Testis (tissue), 2 donors: ENCODE measurements at regions not wholly inside any gene's neighbourhood (a gene's known extent, or its start where the extent isn't known, plus 50 kb on each side); places are given as distances from the start of the nearest gene placed in this dataset.

Source experiments
- DNase-seq: peaks from one replicate; pipeline ENCODE4 v3.0.0-alpha.2; 2019
- H3K27ac ChIP-seq, 2 donors: fragments of 200-600 bp; sonication (generic); one replicate each; pipeline ENCODE4 v1.5.1; 2019
- H3K27me3 ChIP-seq: fragments of 200-600 bp; sonication (generic); one replicate; pipeline ENCODE4 v1.5.1; 2019
- H3K36me3 ChIP-seq: fragments of 200-600 bp; sonication (generic); one replicate; pipeline ENCODE4 v1.5.1; 2017; ENCODE audit warnings: low read depth; ENCODE audit errors: missing control alignments
- H3K4me1 ChIP-seq: fragments of 200-600 bp; sonication (generic); one replicate; pipeline ENCODE4 v1.5.1; 2019
- H3K4me3 ChIP-seq, 2 donors: fragments of 200-600 bp; sonication (generic); one replicate each; pipeline ENCODE4 v1.5.1; 2017 to 2019
- H3K9me3 ChIP-seq: fragments of 200-600 bp; sonication (generic); one replicate; pipeline ENCODE4 v1.5.1; 2017
- POLR2A ChIP-seq: fragments of 450-650 bp; IDR thresholded peaks from one replicate; pipeline ENCODE4 v1.6.1; 2017; ENCODE audit warnings: antibody characterized with exemption, mild to moderate bottlenecking, moderate library complexity
- WGBS, 2 donors: methylation state at CpG; one replicate each; pipeline ENCODE4 v1.1.5; 2018; 5-methylcytosine and 5-hydroxymethylcytosine counted together
- intact Hi-C: fragments of 100-400 bp; cut with DNase I; formaldehyde crosslinking; loops from one replicate; pipeline ENCODE4 v1.15.1; 2023; ENCODE audit warnings: low total_unique reads
- TF ChIP-seq, protein P1 (sequence below), 3 experiments: fragments of 450-650 bp in 2 of 3; fragments of 200-600 bp in 1 of 3; sonication (generic) in 1 of 3; IDR thresholded peaks; one replicate each; pipeline ENCODE4 v1.5.1; 2016 to 2019; ENCODE audit warnings: antibody characterized with exemption in 3 of 3, mild to moderate bottlenecking in 2 of 3, moderate library complexity in 1 of 3

GRCh38 chr10:105494944-105495343, 853.9 kb downstream of the SORCS3 start:
- intact Hi-C loops, result no loop called here
- no peak overlapping the region for H3K27ac ChIP-seq
- no peak overlapping the region for H3K4me3 ChIP-seq
- WGBS, 2 donors, result 81 to 84% methylated on average over 4 of the region's 4 CpGs
- H3K27me3 ChIP-seq, result no peaks in the 10 kb centered on the region
- no peak for TF ChIP-seq POLR2A
- TF ChIP-seq, protein P1, sequence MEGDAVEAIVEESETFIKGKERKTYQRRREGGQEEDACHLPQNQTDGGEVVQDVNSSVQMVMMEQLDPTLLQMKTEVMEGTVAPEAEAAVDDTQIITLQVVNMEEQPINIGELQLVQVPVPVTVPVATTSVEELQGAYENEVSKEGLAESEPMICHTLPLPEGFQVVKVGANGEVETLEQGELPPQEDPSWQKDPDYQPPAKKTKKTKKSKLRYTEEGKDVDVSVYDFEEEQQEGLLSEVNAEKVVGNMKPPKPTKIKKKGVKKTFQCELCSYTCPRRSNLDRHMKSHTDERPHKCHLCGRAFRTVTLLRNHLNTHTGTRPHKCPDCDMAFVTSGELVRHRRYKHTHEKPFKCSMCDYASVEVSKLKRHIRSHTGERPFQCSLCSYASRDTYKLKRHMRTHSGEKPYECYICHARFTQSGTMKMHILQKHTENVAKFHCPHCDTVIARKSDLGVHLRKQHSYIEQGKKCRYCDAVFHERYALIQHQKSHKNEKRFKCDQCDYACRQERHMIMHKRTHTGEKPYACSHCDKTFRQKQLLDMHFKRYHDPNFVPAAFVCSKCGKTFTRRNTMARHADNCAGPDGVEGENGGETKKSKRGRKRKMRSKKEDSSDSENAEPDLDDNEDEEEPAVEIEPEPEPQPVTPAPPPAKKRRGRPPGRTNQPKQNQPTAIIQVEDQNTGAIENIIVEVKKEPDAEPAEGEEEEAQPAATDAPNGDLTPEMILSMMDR (IDR thresholded peaks at IDR 0.05), result no peak
- DNase-seq, result no peak
- no peaks in the 10 kb centered on the region for H3K9me3 ChIP-seq
- no peaks in the 10 kb centered on the region for H3K36me3 ChIP-seq
- H3K4me1 ChIP-seq, result no peaks in the 10 kb centered on the region

- Histone ChIP-seq H3K27ac (no peak overlapping the region), H3K27me3 (no peaks in the 10 kb centered on the region), H3K36me3 (no peaks in the 10 kb centered on the region), H3K4me3 (no peak overlapping the region), H3K9me3 (no peaks in the 10 kb centered on the region), H3K4me1 (no peaks in the 10 kb centered on the region)
- TF ChIP-seq, protein P1 (IDR thresholded peaks at IDR 0.05), result no peak
- no peak for TF ChIP-seq POLR2A
- intact Hi-C loops, result no loop called here
- WGBS, 2 donors, result 72 to 73% methylated on average over 2 of the region's 2 CpGs
- no peak for DNase-seq
Measured at GRCh38 chr10:105494303-105494702, 853.2 kb downstream of the SORCS3 start.

DNA sequence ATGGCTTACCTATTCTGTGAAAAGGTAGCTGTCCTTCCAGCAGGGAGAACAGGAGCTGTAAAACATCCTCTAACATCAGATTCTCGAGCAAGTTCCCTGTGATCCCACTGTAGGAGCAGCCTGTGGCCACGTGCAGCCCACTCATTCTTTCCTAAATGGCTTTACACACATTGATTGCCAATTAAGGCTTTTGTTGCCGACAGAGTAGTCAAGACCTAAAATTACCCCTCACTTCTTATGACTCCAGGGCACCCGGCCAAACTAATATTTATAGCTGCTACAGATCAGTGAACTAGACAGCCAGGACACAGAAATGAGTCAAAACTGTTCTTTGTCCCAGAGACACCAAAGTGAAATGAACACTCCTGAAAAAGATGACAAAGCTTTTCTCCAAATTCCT, 832.1 kb downstream of the SORCS3 start:
- 36 to 48% methylated on average over 4 of the region's 4 CpGs for WGBS, 2 donors
- no peaks in the 10 kb centered on the region for H3K4me1 ChIP-seq
- intact Hi-C loops, result no loop called here
- H3K27me3 ChIP-seq, result no peaks in the 10 kb centered on the region
- no peak overlapping the region for H3K27ac ChIP-seq
- TF ChIP-seq POLR2A, result no peak
- TF ChIP-seq, protein P1 (IDR thresholded peaks at IDR 0.05), result no peak
- H3K9me3 ChIP-seq, result no peaks in the 10 kb centered on the region
- H3K36me3 ChIP-seq, result no peaks in the 10 kb centered on the region
- H3K4me3 ChIP-seq, result no peak overlapping the region
- DNase-seq, result no peak

DNA sequence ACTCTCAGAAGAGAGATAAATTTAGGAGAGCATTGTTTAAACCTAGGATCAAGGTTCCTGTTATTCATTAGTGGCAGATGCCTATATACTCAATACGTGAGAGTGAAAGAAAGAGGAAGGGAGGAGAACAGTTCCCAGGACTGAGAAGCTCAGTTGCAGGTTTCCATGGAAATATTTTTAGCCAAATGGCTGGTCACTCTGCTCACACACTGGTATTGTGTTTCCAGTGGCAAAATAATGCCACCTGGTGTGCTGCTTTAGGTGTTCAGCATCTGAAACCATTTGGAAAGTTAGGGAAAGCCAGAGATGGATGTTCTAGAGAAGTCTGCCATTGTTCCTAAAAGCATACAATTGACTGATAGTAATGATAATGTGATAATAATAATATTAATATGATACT, 827.7 kb downstream of the SORCS3 start:
- no peak for DNase-seq
- intact Hi-C loops, result no loop called here
- Histone ChIP-seq H3K27me3 (no peaks in the 10 kb centered on the region), H3K4me1 (no peaks in the 10 kb centered on the region), H3K9me3 (no peaks in the 10 kb centered on the region), H3K4me3 (no peak overlapping the region), H3K27ac (no peak overlapping the region), H3K36me3 (no peaks in the 10 kb centered on the region)
- 72 to 84% methylated on average over 1 of the region's 1 CpG for WGBS, 2 donors
- TF ChIP-seq POLR2A, result no peak
- TF ChIP-seq, protein P1 (IDR thresholded peaks at IDR 0.05), result no peak

DNA sequence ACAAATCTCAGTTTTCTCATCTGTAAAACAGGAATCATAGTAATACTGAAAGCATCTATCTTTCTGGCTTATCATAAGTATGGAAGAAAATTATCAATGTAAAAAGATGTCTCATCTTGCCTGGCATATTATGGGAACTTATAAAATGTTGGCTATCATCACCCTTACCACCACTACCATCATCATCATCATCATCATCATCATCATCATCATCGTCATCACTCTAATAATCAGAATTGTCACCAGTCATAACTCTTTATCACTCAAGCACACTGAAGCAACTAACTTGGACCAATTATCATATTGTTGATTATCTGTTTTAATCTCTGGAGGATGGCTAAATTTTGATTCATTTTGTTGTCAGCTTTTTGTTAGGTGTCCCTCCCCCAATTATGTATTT, 825.4 kb downstream of the SORCS3 start:
- Histone ChIP-seq H3K27ac (no peak overlapping the region), H3K36me3 (no peaks in the 10 kb centered on the region), H3K4me3 (no peak overlapping the region), H3K4me1 (no peaks in the 10 kb centered on the region), H3K9me3 (no peaks in the 10 kb centered on the region), H3K27me3 (no peaks in the 10 kb centered on the region)
- TF ChIP-seq, protein P1 (IDR thresholded peaks at IDR 0.05), result no peak
- no peak for TF ChIP-seq POLR2A
- WGBS, 2 donors, result 89 to 92% methylated on average over 1 of the region's 1 CpG
- no peak for DNase-seq
- intact Hi-C loops, result no loop called here
